HG03469 (cell line): ENCODE measurements at regions not wholly inside any gene's neighbourhood (a gene's known extent, or its start where the extent isn't known, plus 50 kb on each side); places are given as distances from the start of the nearest gene placed in this dataset.
"Not testable (repeated sequence)": the region's sequence is repeated elsewhere in the genome, so short reads cannot be mapped to it uniquely, and the experiment has no call there.

Experiments
- ATAC-seq: cut with Tn5 transposase; IDR thresholded peaks from one replicate; pipeline ENCODE4 v1.9.1; 2021; ENCODE audit warnings: mild to moderate bottlenecking, moderate library complexity, moderate number of reproducible peaks; ENCODE audit not compliant: unreplicated experiment

DNA sequence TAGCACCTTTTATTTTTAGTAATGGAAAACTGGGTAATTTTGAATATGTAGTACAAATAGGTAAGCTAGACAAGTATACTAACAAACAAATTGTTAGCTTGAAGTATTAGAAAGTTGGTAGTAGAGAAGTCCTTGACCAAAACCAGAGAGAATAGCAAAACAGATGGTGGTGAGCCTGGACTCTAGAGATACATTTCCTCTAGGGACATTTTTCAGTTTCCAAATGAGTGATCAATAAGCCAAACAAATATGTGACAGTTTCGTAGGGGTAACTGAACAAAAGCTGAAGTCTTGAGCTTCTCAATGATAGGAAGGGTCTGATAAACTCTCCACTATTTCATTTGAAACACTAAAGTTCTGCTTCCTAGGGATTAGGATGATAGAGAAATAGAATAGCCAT, 692.0 kb upstream of the FAM98A start:
- ATAC-seq = no peak

DNA sequence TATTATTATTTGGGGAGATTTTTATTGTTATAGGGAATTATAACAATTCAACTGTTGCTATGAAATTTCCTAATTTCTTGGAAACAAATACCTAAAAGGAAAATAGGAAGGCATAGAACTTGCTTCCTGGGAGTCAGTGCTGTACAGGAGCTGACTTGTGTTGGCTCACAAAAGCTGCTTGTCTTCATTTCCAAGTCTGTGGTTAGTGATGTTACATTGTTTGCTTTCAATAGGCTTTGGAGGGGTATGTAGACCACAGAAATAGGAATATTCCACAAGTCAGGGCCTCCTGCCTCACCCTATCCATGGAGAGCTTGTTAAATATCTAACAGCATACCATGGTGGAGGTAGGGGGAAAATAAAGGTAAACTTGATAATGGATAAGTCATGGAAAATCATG, 688.9 kb upstream of the FAM98A start:
- no peak for ATAC-seq

DNA sequence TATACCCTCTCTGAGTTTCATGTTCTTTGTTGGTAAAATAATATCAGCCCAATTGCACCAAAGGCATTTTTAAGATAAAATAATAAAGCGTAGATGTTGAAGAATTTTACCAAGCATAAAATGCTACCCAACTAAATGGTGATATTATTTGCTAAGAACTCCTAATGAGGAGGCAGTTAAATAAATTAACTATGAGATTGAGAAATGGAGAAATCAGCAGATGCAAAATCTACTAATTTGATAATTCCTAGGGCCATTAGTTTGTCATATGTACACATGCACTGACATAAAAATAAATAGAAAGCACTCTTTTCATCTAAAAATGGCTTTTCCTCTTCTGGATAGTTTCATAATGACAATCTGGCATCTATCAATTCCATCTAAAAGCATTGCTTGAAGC, 681.5 kb upstream of the FAM98A start:
- no peak for ATAC-seq

- ATAC-seq = peak; percentile 90
These were observed 668.0 kb upstream of the FAM98A start for GRCh38 chr2:34266908-34267697.

- ATAC-seq = no peak
These were observed 662.6 kb upstream of the FAM98A start for GRCh38 chr2:34261701-34262100.

DNA sequence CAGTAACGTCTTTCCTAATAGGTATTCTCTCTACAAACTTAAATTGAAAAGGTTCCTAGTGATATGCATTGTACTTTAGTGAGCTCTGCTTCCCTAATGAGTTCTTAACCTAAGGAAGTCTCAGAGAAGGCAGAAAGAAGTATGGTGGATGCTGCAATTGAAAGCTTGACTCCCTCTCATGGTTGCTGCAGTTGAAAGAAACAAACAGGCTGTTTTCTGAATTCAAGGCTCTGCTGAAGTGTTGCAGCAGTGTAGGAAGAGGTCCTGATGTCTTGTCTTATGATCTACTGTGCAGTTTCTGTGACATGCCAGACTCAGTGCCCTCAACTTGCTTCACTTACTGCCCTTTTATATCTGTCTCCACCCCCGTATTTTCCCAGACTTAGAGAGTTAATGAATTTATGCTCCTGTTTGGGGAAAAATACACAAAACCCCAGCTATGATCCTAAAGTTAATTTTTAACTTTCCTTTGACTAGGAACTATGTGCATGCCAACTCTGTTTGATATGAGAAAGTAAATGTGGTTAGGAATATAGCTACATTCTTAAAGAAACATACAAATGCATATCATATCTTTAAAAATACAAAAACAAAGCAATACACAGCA, 655.3 kb upstream of the FAM98A start:
- no peak for ATAC-seq

DNA sequence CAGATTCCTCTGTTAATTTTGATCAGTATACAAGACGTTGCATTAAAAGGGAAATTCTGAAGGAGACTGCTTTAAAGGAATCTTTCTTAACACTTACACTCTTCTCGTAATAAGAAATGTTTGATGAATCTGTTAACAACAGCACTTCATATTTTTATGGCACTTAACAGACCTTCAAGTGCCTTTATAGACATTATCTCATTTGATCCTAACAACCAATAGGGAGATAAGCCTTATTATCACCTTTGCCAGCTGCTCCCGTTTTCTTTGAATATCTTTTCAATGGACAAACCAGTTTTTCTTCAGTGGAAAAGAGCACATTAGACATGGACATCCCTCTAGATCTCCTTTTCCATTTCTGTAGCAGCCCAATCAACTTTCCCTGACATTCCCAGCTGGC, 653.0 kb upstream of the FAM98A start:
- no peak for ATAC-seq

DNA sequence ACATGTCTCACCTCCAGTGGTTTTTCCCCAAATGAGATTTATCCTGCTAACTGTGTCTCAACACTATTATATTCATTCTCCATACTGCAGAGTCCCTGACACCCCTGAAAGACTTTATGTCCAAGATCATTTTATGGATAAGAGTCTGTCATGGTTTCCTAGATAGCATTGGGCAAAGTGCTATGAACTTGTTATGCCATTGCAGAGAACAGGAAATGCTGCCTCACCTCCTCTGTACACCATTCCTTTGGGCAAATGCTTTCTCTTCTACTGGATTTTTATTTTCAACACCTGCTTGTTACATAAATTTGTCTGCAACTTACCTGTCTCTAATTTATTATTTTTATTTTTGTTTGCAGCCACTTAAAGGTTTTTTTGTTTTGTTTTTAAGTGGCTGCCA, 652.5 kb upstream of the FAM98A start:
- no peak for ATAC-seq

DNA sequence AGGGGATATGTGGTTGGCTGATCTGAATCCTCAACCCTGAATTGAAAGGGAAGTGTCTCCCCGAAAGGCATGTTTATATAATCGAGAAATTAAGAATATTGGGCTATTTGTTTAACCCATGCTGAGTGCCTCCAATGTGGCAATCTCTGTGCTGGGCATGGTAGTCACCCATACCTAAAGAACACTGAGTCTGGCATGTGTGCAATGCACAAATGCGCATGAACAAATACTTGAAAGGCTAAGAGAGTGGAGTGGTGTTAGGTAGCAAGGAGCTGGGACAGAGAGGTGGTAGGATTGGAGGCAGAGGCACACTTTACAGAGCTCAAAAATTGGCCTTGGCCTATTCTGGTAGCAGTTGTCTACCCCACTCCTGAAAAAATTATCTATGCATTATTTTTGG, 645.1 kb upstream of the FAM98A start:
- ATAC-seq = no peak

- no peak for ATAC-seq
These were observed 643.6 kb upstream of the FAM98A start for GRCh38 chr2:34242763-34243123.

- ATAC-seq = no peak
These were observed 643.0 kb upstream of the FAM98A start for GRCh38 chr2:34241905-34242762.

- no peak for ATAC-seq
These were observed 640.4 kb upstream of the FAM98A start for GRCh38 chr2:34239511-34239910.

DNA sequence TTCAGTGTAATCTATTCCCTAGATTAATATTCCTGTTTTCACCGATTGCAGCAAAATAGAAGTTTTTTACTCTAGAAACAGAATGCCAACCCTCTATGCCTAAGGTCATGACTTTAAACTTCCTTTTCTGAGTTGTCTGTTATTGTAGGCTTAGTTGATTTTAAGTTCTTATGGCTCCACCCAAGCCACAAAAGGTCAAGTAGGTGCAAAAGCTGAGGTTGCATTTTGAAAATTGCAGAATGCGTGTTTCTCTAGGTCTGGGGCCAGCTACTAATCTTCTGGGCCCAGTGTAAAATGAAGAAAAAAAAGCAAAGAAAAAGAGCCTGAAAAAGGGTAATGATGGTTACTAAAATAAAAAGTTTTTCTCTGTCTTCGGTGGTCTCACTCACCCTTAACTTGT, 635.7 kb upstream of the FAM98A start:
- ATAC-seq = no peak

- ATAC-seq = no peak
These were observed 630.9 kb upstream of the FAM98A start for GRCh38 chr2:34229998-34230397.

- no peak for ATAC-seq
These were observed 616.1 kb upstream of the FAM98A start for GRCh38 chr2:34215174-34215573.

DNA sequence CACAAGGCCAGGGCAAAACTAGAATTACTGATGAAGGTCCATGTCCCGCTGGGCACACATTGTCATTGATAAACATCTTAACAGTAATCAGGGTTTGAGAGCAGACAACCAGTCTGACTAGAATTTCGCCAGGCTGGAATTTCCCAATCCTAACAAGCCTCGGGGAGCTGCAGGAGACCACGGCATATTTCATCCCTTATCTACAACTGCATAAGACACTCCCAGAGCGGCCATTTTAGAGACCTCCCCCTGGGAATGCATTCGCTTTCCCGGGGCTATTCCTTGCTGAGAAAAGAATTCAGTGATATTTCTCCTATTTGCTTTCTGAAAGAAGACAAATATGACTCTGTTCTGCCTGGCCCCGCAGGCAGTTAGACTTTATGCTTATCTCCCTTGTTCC, 611.3 kb upstream of the FAM98A start:
- not testable (repeated sequence) for ATAC-seq

- no peak for ATAC-seq
These were observed 605.5 kb upstream of the FAM98A start for GRCh38 chr2:34204560-34204959.

GRCh38 chr2:34201099-34201498, 602.0 kb upstream of the FAM98A start:
- ATAC-seq = no peak

- no peak for ATAC-seq
These were observed 600.9 kb upstream of the FAM98A start for GRCh38 chr2:34199971-34200370.

- ATAC-seq = no peak
These were observed 594.1 kb upstream of the FAM98A start for GRCh38 chr2:34193164-34193563.

DNA sequence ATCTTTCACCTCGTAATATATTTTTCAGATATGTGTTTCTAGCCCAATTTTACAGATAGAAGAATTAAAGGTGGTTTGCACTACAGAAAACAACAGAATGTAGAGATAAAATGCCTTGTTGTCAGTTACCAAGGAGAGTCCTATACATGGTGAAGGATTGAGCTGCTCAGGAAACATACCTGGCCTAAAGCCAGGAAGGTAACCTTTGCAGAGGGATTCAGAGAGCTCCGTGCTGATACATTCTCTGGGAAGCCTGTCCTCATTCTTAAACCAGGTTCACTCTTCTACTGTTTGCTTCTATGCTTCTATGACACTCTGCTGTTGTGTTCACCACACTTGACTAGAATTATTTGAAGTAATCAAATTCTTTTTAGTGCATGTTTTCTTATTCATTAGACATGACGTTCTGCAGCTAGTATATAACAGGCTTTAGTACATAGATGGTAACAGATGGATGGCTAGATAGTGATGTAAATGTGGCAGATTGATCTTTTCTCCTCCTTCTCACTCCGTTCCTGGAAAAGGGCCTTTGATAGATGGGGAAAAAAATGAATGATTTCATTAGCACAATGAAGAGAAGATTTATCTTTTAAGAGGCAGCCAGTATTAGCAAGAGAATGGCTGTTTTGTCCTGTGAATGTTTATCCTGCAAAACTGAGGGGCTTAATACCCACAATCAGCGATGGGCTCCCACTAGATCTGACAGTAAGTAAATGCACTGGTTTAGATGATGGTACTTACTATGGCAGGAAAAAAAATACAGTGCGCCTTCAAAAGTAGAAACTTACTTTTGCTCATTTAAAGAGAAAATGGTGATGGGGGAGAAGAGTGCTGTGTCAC, 589.6 kb upstream of the FAM98A start:
- ATAC-seq = no peak
